GM21360 (cell line): ENCODE measurements at regions not wholly inside any gene's neighbourhood (a gene's known extent, or its start where the extent isn't known, plus 50 kb on each side); places are given as distances from the start of the nearest gene placed in this dataset.

ENCODE experiments used
- ATAC-seq: cut with Tn5 transposase; IDR thresholded peaks from one replicate; pipeline ENCODE4 v1.9.1; 2021; ENCODE audit warnings: mild to moderate bottlenecking, moderate library complexity; ENCODE audit not compliant: unreplicated experiment

- ATAC-seq, result no peak
Measured at GRCh38 chr6:147805155-147805554, 296.7 kb downstream of the SAMD5 start.

- ATAC-seq, result no peak
Measured at GRCh38 chr6:147806697-147807096, 298.2 kb downstream of the SAMD5 start.

GRCh38 chr6:147808640-147809039 lies 300.1 kb downstream of the SAMD5 start:
- ATAC-seq, result no peak

GRCh38 chr6:147811913-147812629 lies 303.6 kb downstream of the SAMD5 start:
- ATAC-seq, result no peak

DNA sequence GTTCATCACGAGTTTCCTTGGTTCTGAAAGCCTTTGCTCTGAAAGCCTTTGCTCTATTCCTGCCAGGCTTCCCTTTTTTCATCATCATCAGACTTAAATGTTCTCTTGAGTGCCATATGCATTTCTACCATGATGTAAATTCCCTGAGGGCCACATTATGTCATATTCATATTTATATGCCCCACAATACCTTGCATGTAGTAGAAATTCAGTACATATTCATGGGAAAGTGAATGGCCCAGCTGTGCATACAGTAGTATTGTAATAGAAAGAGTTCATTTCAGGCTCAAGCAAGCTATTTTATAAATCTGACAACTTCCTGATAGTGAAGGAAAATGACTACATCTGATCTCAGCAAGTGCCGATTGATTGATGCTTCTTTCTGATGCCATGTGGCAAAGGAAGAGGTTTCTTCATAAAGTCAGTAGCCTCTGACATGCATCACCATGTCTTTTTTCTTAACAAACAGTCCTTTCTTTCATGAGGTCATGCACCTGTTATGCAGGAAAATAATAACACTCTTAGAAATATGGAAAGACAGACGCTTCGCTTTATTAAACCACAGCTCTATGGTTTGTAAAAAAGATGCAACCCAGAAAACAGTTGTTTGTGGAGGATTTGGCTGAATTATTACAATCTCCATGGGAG lies 308.7 kb downstream of the SAMD5 start:
- ATAC-seq, result no peak

- no peak for ATAC-seq
Measured at GRCh38 chr6:147820520-147820919, 312.0 kb downstream of the SAMD5 start.

GRCh38 chr6:147821295-147821897 lies 312.9 kb downstream of the SAMD5 start:
- ATAC-seq, result no peak

- no peak for ATAC-seq
Measured at GRCh38 chr6:147823936-147824335, 315.4 kb downstream of the SAMD5 start.

DNA sequence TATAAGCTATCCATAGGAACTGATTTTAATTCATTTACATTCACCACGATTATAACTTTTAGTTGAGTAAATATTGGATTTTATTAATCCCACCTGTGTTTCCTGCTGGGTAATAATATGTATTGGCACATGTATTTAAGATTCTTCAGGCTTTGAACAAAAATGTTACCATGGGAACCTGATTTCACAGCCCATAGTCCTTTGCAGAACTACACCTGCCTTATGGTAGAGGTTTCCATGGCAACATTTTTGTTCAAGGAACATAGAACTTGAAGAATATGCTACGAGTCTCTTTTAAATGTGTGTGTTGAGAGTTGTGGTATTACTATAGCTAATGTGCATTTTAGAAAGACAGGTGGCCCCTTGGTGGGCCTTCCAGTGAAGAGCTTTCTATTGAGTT lies 317.4 kb downstream of the SAMD5 start:
- no peak for ATAC-seq

GRCh38 chr6:147826698-147827097 lies 318.2 kb downstream of the SAMD5 start:
- no peak for ATAC-seq

DNA sequence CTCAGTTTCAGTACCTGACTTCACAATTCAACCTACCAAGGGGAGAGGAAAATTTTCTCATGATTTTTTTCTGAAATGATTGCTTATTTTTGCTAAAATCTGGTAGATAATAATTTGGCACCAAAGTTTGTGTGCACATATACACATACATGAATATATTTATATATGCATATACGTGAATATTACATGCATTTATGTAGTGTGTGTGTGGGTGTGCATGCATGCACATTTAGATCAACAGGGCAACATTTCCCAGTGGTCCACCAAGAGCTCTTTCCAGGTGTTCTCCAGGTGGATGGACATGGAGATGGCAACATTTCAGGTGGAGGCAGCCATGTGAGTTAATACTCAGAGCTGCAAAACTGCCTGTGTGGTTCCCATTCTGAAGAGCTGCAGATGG lies 320.9 kb downstream of the SAMD5 start:
- no peak for ATAC-seq

DNA sequence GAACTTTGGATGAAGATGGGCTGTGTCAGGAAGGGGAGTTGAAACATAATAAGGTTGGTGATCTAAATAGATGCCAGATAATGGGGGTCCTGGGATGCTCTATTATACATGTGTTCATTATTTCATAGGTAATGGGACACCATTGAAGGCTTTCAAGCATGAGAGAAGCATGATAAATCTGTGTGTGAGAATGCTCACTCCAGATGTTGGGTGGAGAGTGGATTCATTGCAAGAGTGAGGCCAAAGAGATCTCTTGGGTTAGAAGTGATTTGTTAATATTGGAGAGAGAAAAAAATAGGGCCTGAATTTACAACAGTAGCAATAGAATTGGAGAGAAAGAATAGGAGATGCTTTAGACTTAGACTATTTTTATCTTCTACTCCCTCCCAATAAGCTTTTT lies 321.3 kb downstream of the SAMD5 start:
- ATAC-seq, result no peak

DNA sequence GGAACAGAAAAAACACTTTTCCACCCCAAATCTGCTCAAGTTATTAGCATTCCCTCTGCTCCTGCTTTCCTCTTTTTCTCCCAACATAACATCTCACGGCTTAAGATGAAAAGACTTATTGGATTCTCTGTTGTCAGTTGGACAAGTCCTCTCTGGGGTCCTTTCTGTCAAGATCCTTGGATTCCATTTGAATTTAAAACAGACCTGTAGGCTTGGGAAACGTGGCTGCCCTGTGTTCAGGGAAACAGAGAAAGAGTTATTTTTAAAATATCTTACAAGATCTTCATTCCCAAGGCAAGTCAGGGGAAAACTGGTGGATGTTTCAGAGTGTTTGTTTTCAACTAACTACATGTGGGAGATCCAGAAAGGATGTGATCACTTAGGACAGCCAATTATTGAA lies 322.9 kb downstream of the SAMD5 start:
- ATAC-seq, result no peak

DNA sequence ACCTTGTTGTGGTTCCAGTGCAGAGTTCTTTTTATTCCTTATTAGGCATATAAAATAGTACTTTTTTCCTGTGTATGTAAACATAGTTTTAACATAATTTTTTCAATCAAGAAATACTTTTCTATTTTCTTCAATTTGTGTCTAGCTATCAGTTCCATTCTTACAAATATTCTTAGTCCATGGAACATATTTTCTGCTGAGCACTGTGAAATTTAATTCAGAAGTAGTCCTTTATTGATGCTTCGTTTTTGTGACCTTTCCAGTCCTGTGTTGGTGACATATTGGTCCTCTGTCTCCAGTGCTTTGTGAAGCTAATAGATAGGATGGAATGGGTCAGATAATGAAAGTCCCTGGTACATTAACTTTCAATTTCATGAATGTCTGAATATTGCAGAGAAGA lies 325.1 kb downstream of the SAMD5 start:
- ATAC-seq, result no peak

- ATAC-seq, result no peak
Measured at GRCh38 chr6:147834084-147834776, 325.7 kb downstream of the SAMD5 start.

GRCh38 chr6:147837540-147837939 lies 329.1 kb downstream of the SAMD5 start:
- no peak for ATAC-seq

- no peak for ATAC-seq
Measured at GRCh38 chr6:147839708-147840610, 331.5 kb downstream of the SAMD5 start.

- ATAC-seq, result no peak
Measured at GRCh38 chr6:147841547-147842148, 333.2 kb downstream of the SAMD5 start.

GRCh38 chr6:147849401-147850330 lies 341.2 kb downstream of the SAMD5 start:
- ATAC-seq, result no peak
